SU-DHL-6 (cell line): ENCODE measurements at regions not wholly inside any gene's neighbourhood (a gene's known extent, or its start where the extent isn't known, plus 50 kb on each side); places are given as distances from the start of the nearest gene placed in this dataset.

Experiments used
- H2AFZ ChIP-seq: fragments of 200-600 bp; sonication (generic); 2 replicates; pipeline ENCODE4 v1.6.1; 2014; ENCODE audit warnings: low read depth, mild to moderate bottlenecking, moderate library complexity, mixed read lengths, antibody characterized with exemption, low read length; ENCODE audit not compliant: severe bottlenecking
- H3F3A ChIP-seq: fragments of 200-600 bp; shearing (Covaris generic); 2 replicates; pipeline ENCODE4 v1.6.0; 2016; ENCODE audit warnings: antibody characterized with exemption, mild to moderate bottlenecking; ENCODE audit not compliant: insufficient read depth
- H3K27ac ChIP-seq: fragments of 200-600 bp; sonication (generic); 2 replicates; pipeline ENCODE4 v1.5.1; 2016; ENCODE audit warnings: low read depth, mild to moderate bottlenecking, low read length, moderate library complexity, mixed read lengths
- H3K27me3 ChIP-seq: fragments of 200-600 bp; sonication (generic), shearing (Covaris generic); 2 replicates; pipeline ENCODE4 v1.6.0; 2014; ENCODE audit warnings: mild to moderate bottlenecking, low read length
- H3K36me3 ChIP-seq: fragments of 200-600 bp; sonication (generic); 2 replicates; pipeline ENCODE4 v1.6.1; 2014; ENCODE audit warnings: mild to moderate bottlenecking, low read length, mixed read lengths
- H3K4me2 ChIP-seq: fragments of 300-600, 200-600 bp; shearing (Covaris generic), sonication (generic); 2 replicates; pipeline ENCODE4 v1.6.0; 2014; ENCODE audit warnings: low read length, low read depth, mild to moderate bottlenecking; ENCODE audit not compliant: poor library complexity, severe bottlenecking
- H3K4me3 ChIP-seq: fragments of 200-600 bp; sonication (generic); 2 replicates; pipeline ENCODE4 v1.5.1; 2014; ENCODE audit warnings: antibody characterized with exemption, low read length, mild to moderate bottlenecking, mixed read lengths; ENCODE audit not compliant: insufficient read depth, poor library complexity, severe bottlenecking
- H3K79me2 ChIP-seq: fragments of 200-600 bp; sonication (generic); 2 replicates; pipeline ENCODE4 v1.6.1; 2014; ENCODE audit warnings: mild to moderate bottlenecking, low read length, moderate library complexity; ENCODE audit not compliant: insufficient read depth
- H3K9ac ChIP-seq: fragments of 200-600 bp; sonication (generic); 2 replicates; pipeline ENCODE4 v1.7.0; 2014; ENCODE audit warnings: mild to moderate bottlenecking, low read length
- H3K9me2 ChIP-seq: fragments of 200-600 bp; sonication (generic); replicated peaks from 2 replicates; pipeline ENCODE4 v1.6.1; 2014; ENCODE audit warnings: low read length; ENCODE audit not compliant: insufficient read depth
- H3K9me3 ChIP-seq: fragments of 200-600 bp; sonication (generic); 2 replicates; pipeline ENCODE4 v1.6.1; 2014; ENCODE audit warnings: low read length, mixed read lengths; ENCODE audit not compliant: insufficient read depth
- H4K20me1 ChIP-seq: fragments of 200-600 bp; sonication (generic); 2 replicates; pipeline ENCODE4 v1.6.1; 2014; ENCODE audit warnings: low read depth, mild to moderate bottlenecking, antibody characterized with exemption, low read length, moderate library complexity, mixed read lengths
- EZH2phosphoT487 ChIP-seq: fragments of 200-600 bp; sonication (generic), shearing (Covaris generic); conservative IDR thresholded peaks from 2 replicates; pipeline ENCODE4 v1.6.1; 2018; ENCODE audit warnings: mild to moderate bottlenecking, antibody characterized with exemption, low read length, moderate library complexity, mixed read lengths
- TF ChIP-seq, protein P1 (sequence below): fragments of 200-600 bp; sonication (generic); IDR thresholded peaks from one replicate; pipeline ENCODE4 v1.5.1; 2017; ENCODE audit warnings: antibody characterized with exemption, mild to moderate bottlenecking, low read length, moderate library complexity; ENCODE audit not compliant: insufficient read depth, poor library complexity, severe bottlenecking

GRCh38 chr7:69457595-69458504, 140.4 kb upstream of the AUTS2 start:
- Histone ChIP-seq H3K27ac (no peak overlapping the region), H3K4me3 (no peak overlapping the region), H4K20me1 (no peaks in the 10 kb centered on the region), H3K79me2 (no peaks in the 10 kb centered on the region), H3K9me2 (no peaks in the 10 kb centered on the region), H3K27me3 (no peaks in the 10 kb centered on the region), H3K36me3 (no peaks in the 10 kb centered on the region), H3K4me2 (no peak overlapping the region), H3F3A (no peaks in the 10 kb centered on the region), H3K9me3 (no peaks in the 10 kb centered on the region), H3K9ac (no peak overlapping the region), H2AFZ (no peak overlapping the region)
- TF ChIP-seq EZH2phosphoT487: no peak
- TF ChIP-seq, protein P1, sequence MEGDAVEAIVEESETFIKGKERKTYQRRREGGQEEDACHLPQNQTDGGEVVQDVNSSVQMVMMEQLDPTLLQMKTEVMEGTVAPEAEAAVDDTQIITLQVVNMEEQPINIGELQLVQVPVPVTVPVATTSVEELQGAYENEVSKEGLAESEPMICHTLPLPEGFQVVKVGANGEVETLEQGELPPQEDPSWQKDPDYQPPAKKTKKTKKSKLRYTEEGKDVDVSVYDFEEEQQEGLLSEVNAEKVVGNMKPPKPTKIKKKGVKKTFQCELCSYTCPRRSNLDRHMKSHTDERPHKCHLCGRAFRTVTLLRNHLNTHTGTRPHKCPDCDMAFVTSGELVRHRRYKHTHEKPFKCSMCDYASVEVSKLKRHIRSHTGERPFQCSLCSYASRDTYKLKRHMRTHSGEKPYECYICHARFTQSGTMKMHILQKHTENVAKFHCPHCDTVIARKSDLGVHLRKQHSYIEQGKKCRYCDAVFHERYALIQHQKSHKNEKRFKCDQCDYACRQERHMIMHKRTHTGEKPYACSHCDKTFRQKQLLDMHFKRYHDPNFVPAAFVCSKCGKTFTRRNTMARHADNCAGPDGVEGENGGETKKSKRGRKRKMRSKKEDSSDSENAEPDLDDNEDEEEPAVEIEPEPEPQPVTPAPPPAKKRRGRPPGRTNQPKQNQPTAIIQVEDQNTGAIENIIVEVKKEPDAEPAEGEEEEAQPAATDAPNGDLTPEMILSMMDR: no peak

GRCh38 chr7:69464035-69464434, 134.2 kb upstream of the AUTS2 start:
- Histone ChIP-seq H3K9me3 (peaks cover 7% of the 10 kb centered on the region; the same call in 1 of the 2 replicates), H2AFZ (no peak overlapping the region), H3K27ac (no peak overlapping the region), H4K20me1 (no peaks in the 10 kb centered on the region), H3K36me3 (0 out of 2 replicates have a peak, but pooled peaks cover 5% of the 10 kb centered on the region), H3K27me3 (no peaks in the 10 kb centered on the region), H3K9ac (no peak overlapping the region), H3K4me3 (no peak overlapping the region), H3K4me2 (no peak overlapping the region), H3K9me2 (no peaks in the 10 kb centered on the region), H3F3A (no peaks in the 10 kb centered on the region), H3K79me2 (no peaks in the 10 kb centered on the region)
- TF ChIP-seq EZH2phosphoT487: no peak
- TF ChIP-seq, protein P1: no peak

GRCh38 chr7:69465262-69465661, 133.0 kb upstream of the AUTS2 start:
- Histone ChIP-seq H3K27ac (no peak overlapping the region), H3K9me3 (peaks cover 14% of the 10 kb centered on the region; the same call in 1 of the 2 replicates), H3K79me2 (no peaks in the 10 kb centered on the region), H3K4me3 (no peak overlapping the region), H2AFZ (no peak overlapping the region), H3K4me2 (no peak overlapping the region), H3K36me3 (0 out of 2 replicates have a peak, but pooled peaks cover 5% of the 10 kb centered on the region), H3K9me2 (no peaks in the 10 kb centered on the region), H4K20me1 (no peaks in the 10 kb centered on the region), H3K27me3 (no peaks in the 10 kb centered on the region), H3F3A (no peaks in the 10 kb centered on the region), H3K9ac (no peak overlapping the region)
- TF ChIP-seq, protein P1: no peak
- TF ChIP-seq EZH2phosphoT487: no peak
